ENCODE measurements at regions not wholly inside any gene's neighbourhood (a gene's known extent, or its start where the extent isn't known, plus 50 kb on each side); places are given as distances from the start of the nearest gene placed in this dataset.
A peak's percentile ranks its signal among the peaks of the same experiment; 100 is the strongest.

DNA sequence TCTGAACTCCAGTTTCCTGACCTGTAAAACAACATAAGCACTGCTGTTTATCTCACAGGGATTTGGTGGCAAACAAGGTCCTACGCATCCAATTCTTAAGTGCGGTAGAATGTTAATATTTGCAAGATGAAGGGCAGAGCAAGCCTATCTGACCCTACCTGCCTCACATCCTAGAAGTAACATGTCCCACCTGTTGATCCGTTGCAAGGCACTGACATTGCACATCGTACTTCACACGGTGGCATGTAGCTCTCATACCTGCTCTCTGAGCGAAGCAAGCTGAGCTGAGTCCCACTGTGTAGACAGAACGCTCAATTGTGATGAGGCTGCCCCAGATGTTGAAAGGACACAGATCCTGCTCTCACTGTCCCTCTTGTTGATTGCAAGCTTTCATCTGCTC is 154.7 kb upstream of the PDE10A start:
- DNase-seq, result no peak

DNA sequence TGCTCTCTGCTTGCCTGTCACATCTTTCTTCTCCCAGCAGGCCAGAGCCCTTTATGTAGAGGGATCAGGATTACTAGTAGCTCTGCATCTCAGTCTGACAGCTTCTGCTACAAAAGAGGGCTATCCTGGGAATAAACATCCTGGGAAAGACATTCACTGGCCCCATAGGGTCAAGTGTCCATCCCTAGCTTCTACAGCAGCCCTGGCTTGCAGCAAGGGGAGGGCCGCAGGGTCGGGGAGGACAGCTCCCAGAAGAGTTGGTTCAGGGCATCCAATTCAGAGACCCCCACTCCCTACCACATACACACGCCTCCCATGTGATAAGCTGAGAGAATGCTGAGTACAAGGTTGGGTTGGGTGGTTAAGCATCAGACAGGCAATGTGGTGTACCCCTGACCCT is 154.1 kb upstream of the PDE10A start:
- DNase-seq, result no peak

DNA sequence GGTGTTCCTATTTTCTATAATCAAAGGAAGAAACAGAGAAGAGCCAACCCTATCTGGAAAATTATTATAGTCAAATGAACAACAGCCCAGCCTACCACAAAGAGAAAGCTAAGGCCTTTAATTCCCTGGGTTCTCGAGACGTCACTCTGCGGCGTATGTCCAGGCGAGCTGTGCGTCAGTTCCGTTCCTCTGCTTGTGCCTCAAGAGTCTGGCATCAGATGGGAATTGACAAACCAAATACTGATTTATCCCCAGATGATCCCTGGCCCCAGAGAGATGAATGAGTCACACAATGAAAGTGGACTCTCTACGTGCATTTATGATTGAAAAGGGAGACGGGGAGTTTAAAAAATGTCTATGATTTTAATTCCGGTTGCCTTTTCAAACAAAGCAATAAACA is 151.6 kb upstream of the PDE10A start:
- no peak for DNase-seq

DNA sequence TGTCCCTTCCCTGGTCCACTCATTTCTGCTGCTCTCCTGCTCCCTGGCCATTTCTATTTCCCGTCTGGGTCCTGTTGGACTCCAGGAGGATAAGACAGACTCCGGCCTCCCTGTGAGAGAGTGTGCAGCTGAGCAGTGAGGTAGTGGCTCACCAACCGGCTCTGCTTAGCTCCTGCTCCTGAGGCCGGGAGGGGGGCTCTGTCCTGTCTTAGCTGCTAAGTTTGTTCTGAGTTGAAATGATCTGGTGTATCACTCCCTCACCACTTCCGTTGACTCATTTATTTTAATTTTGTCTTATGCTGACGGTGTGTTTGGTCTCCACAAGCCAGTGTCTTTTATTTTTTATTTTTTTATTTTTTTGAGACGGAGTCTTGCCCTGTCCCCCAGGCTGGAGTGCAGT is 148.5 kb upstream of the PDE10A start:
- DNase-seq, result no peak

DNA sequence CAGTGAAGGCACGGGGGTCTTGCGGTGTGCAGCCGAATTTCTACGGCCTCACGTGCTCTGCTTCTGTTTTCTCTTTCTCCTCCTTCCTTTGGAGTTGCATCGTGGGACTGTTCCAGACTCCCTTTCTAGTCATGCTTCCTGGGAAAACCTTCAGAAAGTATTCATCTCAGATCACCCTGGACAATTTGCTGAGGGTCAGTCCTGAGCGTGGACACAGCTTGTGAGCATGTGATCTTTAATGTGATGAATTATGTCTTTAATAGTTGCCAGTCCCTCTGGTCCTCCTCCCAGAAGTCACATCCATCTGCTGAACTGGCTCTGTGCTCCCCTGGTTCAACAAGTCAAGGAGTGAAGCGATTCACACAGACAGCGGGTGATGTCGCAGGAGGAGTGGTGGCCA is 145.0 kb upstream of the PDE10A start:
- DNase-seq, result no peak

DNA sequence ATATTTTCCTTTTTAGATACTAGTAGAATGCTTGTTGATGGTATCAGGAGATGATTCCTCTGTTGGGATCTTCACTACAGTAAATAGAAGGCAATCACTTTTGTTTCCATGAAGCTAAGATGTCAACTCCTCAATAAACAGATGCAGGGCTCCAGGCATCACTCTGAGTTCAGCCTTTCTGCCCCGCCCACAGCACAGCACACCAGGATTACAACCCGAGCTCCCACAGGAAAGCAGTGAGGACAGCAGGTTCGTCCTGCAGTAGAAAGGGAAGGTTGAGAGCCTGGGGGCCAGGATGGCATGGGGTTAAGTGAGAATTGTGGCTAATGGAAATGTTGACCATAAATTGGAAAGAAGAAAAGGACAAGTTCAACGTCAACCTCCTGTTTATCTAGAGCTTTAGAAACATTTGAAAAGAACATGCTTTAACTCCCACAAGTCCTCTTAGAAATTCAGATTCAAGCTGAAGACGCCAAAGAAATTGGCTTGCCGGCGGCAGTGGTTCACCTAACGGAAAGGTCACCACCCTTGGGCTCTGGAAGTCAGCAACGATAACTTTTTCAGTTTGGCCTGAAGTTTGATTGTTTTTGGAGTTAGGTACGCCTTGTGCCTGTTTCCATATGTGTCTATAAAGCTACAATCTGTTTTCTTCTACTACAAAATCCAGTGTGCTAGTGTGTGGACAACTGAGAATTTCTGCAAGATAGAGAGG is 144.4 kb upstream of the PDE10A start:
- DNase-seq, result no peak

DNA sequence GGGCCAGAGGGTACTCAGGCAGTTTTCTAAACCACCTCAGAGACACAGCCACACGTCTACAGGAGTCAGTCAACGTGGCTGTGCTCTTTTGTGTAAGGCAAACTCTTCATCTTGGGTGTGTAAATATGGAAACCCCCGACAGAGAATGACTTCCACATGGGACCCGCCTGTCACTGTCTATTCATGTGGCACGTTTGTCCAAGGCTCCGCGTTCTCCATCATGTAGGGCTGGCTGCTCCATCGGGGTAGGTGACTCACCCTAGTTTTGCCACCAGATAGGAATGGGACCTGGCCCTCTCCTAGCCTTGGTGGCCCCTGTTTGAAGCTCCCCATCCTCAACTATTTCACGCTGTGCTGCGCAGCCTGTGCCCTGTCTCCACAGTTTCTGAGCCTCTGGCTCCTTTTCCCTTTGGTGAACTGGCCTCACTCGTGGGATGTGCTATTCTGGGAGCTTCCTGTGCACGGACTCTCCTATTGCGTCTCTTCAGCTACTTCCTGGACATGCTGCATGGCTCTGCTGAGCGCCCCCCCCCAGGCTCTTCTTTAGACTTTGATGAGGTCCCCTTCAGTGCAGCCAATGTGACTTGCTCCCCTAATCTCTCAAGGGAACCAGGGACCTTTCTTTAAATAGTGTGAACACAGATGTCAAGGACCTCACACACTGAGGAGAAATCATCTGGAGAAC is 143.2 kb upstream of the PDE10A start:
- DNase-seq, result no peak

DNA sequence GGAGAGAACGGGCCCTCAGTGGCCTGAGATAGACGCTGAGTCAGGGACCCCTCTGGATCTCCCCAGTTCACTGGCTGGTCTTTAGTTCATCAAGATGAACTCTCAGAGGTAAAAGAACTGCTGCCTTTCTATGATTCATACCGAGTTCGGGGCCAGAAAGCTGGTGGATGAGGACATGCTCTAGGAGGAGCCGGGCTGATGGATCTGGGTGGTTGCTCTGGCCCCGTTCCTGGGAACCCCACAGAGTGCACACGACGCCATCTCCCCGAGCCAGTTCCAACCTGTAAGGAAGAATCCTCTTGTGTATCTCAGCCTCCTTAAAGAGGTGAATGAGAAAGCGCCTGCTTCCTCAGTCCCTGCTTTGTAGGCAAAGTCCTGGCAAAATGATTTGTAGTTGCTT is 142.6 kb upstream of the PDE10A start:
- no peak for DNase-seq

DNA sequence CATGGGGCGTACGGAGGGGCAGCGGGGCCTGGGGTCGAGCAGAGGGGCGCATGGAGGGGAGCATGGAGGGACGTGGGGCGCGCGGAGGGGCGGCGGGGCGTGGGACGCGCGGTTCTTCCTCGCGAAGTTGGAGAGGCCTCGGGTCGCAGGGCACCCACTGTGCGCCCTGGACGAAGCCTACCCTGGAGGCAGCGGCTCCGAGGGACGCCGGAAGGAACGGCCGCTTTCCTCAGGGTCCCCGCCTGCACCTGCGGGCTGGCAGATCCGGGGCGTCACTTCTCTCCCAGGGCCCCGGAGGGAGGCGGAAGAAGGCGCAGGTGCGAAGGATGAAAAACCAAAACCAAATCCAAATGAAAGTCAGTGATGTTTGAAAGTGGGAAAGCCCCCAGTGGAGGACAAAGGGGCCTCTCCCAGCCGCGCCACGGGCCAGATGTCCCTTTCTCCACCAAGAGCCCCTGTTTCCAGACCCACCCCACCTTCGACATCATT is 142.1 kb upstream of the PDE10A start:
- no peak for DNase-seq

DNA sequence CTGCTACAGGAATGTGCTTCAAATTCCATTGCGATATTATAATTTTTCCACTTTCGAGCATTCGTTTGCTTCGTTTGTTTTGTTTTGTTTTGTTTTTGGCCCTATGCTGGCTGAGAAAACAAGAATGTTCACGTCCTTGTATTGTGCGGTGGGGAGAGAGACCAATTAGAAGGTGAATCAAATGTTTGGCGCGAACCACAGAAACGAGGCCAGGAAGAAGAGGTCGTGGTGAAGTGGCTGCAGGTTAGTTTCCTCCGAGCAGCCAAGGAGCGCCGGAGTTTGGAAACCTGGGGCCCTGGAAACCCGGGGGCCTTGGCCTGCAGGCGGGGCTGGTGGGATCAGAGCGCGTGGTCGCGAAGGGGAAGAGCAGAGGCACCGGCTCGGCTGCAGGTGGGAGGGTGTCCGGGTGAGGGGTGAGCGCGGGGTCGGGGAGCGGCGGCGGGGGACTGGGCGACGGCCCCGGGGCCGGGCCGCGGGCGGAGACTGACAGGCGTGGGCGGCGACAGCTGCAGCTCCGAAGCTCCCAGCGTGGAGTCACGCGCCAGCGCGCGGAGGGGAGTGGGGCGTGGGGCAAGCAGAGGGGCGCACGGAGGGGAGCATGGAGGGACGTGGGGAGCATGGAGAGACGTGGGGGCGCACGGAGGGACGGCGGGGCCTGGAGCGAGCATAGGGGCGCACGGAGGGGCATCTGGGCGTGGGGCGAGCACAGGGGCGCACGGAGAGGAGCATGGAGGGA is 141.5 kb upstream of the PDE10A start:
- no peak for DNase-seq

DNA sequence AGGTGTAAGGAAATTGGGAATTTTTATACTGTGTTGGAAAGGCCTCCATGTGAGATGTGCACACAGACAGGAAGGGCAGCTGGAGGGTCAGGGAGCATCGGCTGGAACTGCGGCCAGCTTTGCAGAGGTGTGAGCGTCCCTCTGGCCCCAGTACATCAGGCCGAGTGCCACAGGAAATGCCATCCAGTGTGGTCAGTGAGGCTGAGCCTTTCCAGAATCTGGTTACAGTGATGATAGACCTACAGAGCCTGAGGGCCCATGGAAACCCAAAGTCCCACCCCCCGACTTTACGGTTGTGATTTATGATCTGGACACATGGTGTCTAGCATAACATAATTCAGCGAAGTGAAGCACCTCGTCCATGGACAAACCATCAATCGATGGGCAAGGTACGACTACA is 137.3 kb upstream of the PDE10A start:
- no peak for DNase-seq

DNA sequence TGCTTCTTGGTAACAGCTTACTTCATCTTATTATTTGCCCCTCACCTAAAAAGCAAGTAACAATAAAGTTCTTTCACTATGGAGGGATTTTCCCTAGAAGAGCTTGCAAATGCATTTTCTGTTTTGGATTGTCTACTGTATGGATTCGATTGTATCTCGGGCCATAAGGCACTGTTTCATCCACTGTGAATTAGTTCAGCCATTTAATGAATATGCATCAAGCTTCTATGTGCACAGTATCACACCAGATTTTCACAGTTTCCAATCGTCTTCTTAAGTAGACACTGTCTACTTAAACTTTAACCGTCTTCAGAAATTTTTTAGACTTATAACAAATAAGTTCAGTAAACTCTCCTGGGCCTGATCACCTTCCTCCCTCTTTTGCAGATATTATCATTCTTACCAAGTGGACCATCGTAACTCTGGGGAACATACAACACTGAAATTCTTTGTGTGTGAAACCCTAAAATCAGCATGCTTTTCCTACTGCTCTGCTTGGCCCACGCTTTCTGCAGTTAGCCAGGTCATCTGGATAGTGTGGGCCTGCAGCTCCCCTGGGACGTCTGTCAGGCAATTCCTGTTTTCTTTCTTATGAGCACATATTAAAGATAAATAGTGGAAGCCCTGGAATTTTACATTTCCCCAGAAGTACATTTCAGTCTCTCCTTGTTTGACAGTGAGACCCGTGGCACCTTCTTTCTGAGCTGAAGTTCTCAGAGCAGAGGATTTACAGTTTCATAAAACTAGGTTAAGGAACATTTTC is 136.5 kb upstream of the PDE10A start:
- DNase-seq, result no peak

DNA sequence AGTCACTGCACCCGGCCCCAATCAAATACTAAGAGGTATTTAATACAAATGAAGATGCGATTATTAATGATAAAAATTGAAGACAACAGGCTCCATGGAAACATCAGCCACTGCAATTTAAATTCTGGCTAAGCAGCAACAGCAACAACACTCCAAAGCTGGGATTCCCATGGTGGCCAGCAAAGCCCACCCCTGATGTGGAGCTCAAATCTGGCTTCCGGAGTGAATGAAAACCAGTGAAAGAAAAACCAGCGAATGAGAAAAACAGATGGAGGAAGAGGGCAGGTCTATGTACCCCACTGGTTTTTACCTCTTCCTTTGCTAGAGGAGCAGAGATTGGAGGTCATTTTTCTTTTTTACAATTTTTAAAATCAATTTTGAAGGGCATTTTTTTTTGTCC is 135.9 kb upstream of the PDE10A start:
- DNase-seq, result no peak

DNA sequence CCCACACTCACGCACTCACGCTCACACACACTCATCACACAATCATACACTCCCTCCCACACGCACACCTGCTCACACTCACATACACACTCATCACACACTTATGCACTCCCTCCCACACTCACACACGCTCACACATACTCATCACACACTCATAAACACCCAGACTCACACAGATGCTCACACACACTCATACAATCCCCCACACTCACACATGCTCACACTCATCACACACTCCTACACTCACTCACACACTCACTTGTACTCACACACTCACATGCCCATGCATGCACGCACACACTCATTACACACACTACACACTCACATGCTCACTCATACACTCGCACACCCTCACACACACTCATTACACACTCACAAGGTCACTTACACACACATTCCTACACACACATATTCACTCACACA is 131.1 kb upstream of the PDE10A start:
- no peak for DNase-seq

DNA sequence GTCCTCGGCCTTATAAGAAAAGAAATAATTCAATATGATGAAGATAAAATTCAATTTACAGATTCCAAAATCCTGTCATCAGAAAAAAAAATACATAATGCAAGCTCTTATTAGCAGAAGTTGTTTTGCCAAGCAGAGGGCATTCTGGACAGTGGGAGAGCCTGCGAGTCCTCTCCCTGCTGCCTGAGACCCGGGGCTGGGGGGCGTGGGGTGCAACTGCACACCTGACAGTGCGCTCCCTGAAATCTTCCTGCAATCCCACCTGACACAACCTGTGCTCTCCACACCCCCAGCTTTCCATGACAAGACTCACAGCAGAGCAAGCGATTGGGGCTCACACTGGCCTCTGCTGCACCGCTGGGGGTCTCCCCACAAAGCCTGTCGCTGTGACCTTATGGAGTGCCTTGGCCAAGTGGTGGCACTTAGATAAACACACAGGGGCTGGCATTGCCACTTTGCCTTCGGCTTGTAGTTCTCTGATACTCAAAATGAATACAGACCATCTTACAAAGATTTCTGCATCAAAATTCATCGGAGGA is 130.3 kb upstream of the PDE10A start:
- no peak for DNase-seq

DNA sequence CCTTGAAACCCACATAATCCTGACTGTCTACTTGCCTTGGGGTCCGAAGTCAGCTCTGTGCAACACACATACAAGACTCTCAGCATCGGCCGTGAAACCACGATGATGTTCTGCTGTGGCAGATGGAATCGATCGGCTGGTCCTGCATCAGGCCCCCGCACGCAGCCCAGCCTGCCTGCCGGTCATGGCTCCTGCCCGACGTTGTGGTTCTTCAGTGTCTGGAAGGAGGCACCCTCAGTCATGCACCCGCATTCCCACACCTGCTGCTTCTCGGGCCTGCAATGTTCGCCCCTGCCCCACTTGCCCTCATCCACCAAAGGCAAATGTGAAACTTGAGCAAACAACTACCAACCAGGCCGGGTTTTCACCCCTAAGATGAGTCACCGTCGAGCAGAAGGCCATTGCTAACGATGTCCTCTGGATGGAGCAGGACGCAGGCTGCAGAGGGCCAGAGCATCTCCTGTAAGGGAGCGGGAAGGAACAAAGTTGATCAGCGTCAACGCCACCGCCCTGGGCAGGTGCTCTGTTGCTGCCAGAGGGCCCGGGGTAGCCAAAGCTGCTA is 128.9 kb upstream of the PDE10A start:
- DNase-seq, result no peak

DNA sequence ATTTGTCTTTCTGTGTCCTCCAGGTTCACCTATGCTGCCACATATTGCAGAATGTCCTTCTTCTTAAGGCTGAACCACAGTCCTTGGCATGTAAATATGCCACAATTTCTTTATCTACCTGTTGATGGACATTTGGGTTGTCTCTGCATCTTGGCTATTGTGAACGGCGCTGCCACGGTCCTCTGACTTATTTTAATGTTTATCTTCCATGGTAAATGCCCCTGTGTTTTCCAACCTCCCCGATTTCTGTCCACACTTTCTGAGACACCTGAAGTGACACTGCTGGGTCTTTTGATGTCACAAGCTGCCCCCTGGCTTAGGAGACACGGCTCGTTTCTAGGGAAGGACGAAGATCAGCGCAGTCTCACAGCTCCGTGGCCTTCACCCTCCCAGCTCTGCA is 128.3 kb upstream of the PDE10A start:
- no peak for DNase-seq

DNA sequence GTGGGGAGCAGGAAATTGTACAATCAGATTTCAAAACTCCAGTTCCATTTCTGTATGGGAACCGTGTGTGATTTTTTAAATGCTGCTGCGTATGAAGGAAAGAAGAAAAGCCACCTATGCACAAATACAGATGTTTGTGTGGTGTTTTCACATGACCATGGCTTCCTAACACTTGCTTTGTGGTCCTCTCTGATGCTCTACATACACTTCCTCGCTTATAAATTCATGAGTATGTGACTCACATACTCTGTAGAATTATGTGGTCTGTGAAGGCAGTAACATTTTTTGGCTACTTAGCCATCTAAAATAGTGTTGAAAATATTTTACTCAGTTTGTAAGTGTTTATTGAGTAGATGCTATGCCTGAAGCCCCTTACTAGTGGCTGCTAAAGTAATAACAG is 119.8 kb upstream of the PDE10A start:
- no peak for DNase-seq

DNA sequence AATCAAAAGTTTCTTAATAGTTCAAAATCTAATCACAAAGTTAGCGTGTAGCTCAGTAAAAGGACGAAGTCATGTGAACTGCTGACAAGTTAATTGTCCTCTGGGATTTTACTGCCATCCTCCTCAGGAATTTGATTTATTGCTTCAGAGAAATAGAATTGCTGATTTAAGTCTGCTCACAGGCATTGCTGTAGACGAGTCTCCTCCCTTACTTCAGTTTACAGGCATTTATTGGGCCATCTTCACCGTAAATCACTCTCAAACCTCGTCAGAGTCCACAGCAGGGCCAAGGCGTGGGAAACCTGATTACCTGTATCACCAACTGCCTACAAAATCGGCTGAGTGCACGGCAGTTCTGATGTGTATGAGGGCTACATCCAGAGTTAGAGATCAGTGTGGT is 119.1 kb upstream of the PDE10A start:
- DNase-seq, result no peak

DNA sequence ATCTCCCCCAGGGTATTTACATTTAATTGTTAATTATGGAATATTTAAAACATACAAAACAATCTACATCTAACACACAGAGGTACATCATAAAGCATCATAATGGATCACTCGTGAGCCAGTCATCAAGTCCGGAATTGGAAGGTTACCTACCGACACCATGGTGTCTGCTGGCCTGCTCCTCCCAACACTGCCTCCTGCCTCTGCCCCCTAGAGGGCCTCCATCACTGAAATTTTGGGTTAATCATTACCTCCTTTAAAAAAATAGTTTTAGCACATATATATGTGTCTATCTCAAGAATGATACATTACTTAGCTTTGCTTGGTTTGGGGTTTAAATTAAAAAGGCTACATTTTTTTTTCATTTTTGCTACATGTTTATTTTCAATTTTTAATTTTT is 114.6 kb upstream of the PDE10A start:
- no peak for DNase-seq

DNA sequence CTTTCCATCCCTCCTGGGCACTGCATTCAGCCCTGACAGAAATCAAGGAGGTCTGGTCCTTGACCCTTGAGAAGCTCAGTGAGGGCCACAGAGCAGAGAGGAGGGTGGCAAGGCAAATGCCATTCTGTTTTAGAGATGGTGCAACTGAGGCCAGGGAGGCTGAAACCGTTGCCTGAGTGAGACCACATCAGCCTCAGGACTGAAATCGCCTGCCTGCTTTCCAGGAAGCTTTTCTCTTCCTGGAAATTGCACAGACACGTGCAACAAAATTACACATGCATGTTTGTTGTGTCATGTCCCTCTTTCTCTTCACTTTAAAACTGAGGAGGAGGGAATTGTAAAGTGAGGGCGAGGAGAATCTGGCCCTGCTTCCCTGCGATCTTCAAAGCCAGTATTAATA is 113.7 kb upstream of the PDE10A start:
- peak; percentile 32 for DNase-seq

DNA sequence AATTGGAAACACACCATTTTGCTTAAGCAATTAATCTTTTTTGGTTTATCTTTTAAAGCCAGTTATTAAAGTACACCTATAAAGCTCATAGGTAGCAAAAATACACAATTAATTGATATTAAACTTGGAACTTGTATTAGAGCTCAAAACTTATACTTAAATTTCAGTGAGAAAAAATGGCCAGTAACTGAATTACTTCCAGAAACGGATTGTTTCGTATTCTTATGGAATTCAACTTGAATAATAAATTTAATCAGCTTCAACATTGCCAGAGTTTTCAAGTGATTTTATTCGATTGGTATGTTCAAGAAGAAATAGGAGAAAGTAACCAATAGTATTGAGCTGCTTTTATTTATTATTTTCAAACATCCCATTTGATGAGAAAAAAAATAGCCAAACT is 112.7 kb upstream of the PDE10A start:
- DNase-seq, result no peak

Data from MV-4-11 (cell line).